Medulla oblongata (tissue), 1 donor: ENCODE measurements at regions not wholly inside any gene's neighbourhood (a gene's known extent, or its start where the extent isn't known, plus 50 kb on each side); places are given as distances from the start of the nearest gene placed in this dataset.
"Not testable (repeated sequence)": the region's sequence is repeated elsewhere in the genome, so short reads cannot be mapped to it uniquely, and the experiment has no call there.

Source experiments
- DNase-seq: peaks from one replicate; pipeline ENCODE4 v3.0.0-alpha.2; 2015; ENCODE audit errors: extremely low spot score

GRCh38 chr6:11890849-11891248 lies 112.2 kb upstream of the ADTRP start:
- DNase-seq, result no peak

DNA sequence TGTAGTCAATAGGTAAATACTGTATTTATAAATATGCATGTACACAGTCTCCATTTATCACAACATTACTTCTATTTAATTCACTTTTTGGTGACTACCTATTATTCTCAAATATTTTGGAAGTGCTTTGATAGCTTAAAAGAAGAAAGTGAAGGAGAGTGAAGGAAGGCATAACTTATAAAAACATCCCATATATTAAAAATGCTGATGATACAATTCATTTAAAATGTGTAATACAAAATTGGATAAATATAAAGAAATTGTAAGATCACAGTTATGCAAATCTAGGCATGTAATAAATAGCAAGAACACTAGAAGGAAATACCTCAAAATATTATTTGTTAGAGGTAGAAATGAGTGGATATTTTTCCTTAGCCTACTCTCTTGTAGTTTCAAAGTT lies 111.6 kb upstream of the ADTRP start:
- DNase-seq, result no peak

DNA sequence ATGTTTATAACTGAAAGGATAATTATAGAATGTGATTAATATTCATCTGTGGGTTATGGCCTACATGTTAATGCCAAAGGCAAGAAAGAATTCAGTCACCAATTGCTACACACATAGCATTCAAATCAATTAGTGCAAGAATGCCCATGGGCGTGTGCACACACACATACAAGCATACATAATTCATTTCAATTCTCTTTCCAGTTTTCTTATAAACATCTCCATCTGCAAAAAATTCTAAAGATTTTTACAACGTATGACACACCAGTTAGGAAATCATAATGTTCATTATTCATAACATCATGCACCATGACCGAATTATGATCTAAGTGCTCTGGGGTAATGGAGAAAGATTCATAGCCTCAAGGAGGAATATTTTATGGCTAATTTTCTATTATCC lies 111.0 kb upstream of the ADTRP start:
- no peak for DNase-seq

- no peak for DNase-seq
Measured at GRCh38 chr6:11888727-11889126, 110.1 kb upstream of the ADTRP start.

- DNase-seq, result no peak
Measured at GRCh38 chr6:11885159-11885558, 106.6 kb upstream of the ADTRP start.

DNA sequence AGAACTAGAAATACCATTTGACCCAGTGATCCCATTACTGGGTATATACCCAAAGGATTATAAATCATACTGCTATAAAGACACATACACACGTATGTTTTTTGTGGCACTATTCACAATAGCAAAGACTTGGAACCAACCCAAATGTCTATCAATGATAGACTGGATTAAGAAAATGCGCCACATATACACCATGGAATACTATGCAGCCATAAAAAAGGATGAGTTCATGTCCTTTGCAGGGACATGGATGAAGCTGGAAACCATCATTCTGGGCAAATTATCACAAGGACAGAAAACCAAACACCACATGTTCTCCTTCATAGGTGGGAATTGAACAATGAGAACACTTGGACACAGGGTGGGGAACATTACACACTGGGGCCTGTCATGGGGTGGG lies 104.9 kb upstream of the ADTRP start:
- not testable (repeated sequence) for DNase-seq

GRCh38 chr6:11880156-11880555 lies 101.6 kb upstream of the ADTRP start:
- not testable (repeated sequence) for DNase-seq

GRCh38 chr6:11878735-11879134 lies 100.1 kb upstream of the ADTRP start:
- no peak for DNase-seq

DNA sequence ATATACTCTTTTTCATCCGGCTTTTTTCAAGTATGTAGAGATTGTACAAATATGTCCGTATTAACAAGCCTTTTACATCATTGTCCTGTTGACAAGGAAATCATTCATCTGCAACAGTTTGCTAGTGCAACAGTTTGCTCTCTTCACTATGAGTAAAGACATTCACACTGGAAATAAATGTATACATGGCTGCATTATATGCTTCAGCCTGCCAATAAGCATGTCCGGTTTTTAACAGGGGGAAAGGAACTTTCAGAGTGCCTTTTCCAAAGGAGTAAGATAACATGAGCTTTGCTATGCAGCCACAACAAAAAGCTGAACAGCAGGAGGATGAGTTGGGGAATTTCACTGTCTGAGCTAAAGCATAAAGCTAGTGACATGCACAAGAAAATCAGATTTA lies 99.4 kb upstream of the ADTRP start:
- DNase-seq, result no peak

- no peak for DNase-seq
Measured at GRCh38 chr6:11876934-11877433, 98.4 kb upstream of the ADTRP start.

GRCh38 chr6:11875325-11876109 lies 96.9 kb upstream of the ADTRP start:
- no peak for DNase-seq

GRCh38 chr6:11869672-11870340 lies 91.2 kb upstream of the ADTRP start:
- peak; percentile 15 for DNase-seq

DNA sequence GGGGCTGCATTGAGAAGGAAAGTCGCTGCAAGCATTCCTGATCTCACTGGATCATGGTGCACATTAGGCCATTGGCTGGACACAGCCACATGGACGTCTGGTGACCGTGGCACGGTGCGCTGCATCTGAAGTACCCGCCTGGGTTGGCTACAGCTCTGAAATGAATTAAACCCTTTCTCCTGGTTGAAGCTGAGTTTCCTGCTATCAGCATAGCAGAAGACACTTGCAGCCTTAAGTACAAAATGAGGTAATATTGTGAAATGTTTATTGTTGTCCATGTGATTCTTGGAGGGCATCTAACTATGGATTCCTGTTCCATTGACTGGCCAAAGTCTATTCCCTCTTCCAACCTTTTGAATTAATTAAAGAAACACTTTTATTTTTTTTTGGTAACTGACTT lies 89.8 kb upstream of the ADTRP start:
- DNase-seq, result no peak

DNA sequence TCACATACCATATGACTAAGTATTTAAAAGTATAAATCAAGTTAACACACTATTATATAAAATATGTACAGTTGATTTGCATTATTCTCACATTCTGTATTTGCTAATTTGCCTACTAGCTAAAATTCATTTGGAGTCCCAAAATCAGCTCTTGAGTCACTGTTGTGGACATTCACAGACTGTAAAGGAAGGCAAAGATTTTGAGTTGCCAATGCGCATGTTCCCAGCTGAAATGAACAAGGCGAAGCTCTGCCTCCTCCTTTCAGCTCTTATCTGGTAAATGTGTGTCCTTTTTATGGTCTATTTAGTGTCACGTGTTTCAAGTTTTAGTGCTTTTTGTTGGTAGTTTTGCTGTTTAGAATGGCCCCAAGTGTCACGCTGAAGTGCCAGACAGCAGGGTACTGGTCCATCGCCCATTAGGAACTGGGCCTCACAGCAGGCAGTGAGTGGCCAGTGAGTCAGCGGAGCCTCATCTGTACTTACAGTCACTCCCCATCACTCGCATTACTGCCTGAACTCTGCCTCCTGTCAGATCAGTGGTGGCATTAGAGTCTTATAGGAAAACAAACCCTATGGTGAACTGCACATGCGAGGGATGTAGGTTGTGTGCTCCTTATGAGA lies 87.2 kb upstream of the ADTRP start:
- no peak for DNase-seq

DNA sequence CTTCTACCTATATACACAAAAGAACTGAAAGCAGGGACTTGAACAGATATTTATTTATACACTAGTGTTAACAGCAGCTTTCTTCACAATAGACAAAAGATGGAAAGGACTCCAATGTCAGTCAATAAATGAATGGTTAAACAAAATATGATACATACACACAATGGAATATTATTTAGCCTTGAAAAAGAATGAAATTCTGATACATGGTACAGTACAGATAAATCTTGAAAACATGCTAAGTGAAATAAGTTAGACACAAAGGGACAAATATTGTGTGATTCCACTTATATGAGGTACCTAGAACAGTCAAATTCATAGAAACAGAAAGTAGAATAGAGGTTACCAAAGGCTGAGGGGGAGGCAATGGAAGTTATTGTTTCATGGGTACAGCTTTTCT lies 79.8 kb upstream of the ADTRP start:
- no peak for DNase-seq

DNA sequence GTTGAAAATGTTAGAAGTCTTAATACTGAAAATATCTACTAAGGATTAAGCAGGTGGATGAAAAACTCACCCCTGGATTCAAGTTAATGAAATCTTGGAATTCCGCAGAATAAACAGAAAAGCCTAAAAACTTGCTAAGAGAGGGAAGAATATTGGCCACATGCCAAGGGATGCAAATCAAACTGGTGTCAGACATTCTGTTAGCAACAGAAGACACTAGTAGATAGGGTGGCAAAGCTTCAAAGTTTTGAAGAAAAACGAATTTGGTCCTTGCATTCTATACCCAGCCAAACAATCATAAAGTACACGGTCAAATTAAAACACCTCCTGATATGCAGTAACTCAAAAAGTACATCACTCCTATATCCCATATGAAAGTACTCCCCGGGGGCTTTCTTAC lies 77.1 kb upstream of the ADTRP start:
- DNase-seq, result no peak

DNA sequence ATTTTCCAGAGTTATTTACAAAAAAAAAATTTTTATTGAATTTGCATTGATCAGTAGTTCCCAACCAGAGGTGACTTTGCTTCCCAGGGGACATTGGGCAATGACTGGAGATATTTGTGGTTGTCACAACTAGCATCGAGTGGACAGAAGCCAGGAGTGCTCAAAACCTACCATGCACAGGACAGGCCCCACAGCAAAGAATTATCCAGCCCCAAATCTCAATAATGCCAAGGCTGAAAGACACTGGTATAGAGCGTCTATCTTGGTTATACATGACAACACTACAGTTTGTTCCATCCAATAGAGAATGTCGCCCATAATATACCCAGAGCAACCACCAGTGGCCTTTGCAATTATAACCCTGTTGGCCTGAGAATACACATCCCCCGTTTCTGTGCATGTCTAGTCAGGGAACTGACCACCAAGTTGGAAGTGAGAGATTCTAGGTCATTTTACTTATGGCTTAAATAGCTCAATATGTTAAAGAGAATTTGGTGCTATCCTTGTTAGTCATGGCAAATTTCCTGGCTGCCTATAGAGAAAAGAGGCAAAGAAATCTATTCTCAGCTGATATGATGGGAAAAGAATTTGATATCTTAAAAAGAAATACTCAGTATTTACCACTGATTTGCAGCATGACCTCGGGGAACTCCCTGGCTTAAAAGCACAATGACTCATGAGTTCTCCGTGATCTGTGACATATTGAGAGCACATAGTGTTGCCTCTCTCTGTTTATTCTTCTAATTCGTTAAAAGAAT lies 76.0 kb upstream of the ADTRP start:
- DNase-seq, result no peak

DNA sequence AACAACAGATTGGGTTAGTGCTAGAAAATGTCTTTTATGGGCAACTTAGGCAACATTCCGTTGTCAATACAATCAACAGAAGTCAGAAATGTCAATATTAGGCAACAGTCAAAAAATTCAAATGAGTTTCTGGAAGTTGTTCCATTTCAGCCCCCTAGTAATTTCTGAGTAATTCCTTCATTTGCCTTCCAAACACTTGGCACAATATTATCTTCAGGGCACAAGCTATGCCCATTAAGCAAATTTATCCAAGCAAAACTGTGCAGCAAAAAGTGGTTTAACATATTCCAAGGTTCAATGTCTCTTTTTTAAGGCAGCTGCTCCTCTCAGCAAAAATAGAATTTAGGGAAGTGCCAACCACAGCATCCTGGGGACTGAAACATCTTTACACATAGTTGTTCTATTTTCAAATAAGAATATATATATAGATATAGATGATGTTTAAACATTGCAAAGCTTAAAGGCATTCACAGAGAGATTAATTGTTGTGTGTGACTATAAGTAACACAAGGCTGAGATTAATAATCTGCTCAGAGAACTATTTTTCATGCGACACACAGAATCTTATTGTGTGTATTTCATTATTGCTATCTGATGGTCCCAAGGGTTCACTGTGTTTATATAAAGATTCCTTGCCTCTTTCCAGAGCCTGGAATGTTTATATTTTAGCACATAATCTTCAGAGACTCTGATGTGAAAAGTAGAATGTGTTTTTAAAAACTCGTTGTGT lies 75.2 kb upstream of the ADTRP start:
- peak; percentile 37 for DNase-seq

GRCh38 chr6:11852061-11852651 lies 73.6 kb upstream of the ADTRP start:
- peak; percentile 37 for DNase-seq

GRCh38 chr6:11851387-11851786 lies 72.8 kb upstream of the ADTRP start:
- DNase-seq, result no peak
